ENCODE measurements at regions not wholly inside any gene's neighbourhood (a gene's known extent, or its start where the extent isn't known, plus 50 kb on each side); places are given as distances from the start of the nearest gene placed in this dataset.
A peak's percentile ranks its signal among the peaks of the same experiment; 100 is the strongest.

- Histone ChIP-seq H3K4me1 (ENCODE audit: control insufficient read depth, insufficient read depth, low read length) (no peaks in the 10 kb centered on the region), H3K4me3 (ENCODE audit: insufficient read depth, low read depth, low read length) (no peak overlapping the region), H3K27ac (ENCODE audit: insufficient read depth, low read depth, low read length, poor library complexity, severe bottlenecking) (no peak overlapping the region), H3K27me3 (ENCODE audit: control insufficient read depth, insufficient read depth, low read length, poor library complexity, severe bottlenecking) (no peaks in the 10 kb centered on the region), H3K9me3 (ENCODE audit: control insufficient read depth, low read length) (no peaks in the 10 kb centered on the region), H3K36me3 (ENCODE audit: control insufficient read depth, insufficient read depth, low read length) (no peaks in the 10 kb centered on the region)
- WGBS, 2 experiments = 93 to 96% methylated on average over 2 of the region's 2 CpGs
Measured at GRCh38 chr9:111113712-111114111, 75.4 kb upstream of the LPAR1 start.

GRCh38 chr9:111110805-111111204 lies 72.5 kb upstream of the LPAR1 start:
- Histone ChIP-seq H3K27ac (ENCODE audit: insufficient read depth, low read depth, low read length, poor library complexity, severe bottlenecking) (no peak overlapping the region), H3K9me3 (ENCODE audit: control insufficient read depth, low read length) (no peaks in the 10 kb centered on the region), H3K4me1 (ENCODE audit: control insufficient read depth, insufficient read depth, low read length) (no peaks in the 10 kb centered on the region), H3K27me3 (ENCODE audit: control insufficient read depth, insufficient read depth, low read length, poor library complexity, severe bottlenecking) (no peaks in the 10 kb centered on the region), H3K4me3 (ENCODE audit: insufficient read depth, low read depth, low read length) (no peak overlapping the region), H3K36me3 (ENCODE audit: control insufficient read depth, insufficient read depth, low read length) (no peaks in the 10 kb centered on the region)
- 93 to 99% methylated on average over 3 of the region's 3 CpGs for WGBS, 2 experiments

DNA sequence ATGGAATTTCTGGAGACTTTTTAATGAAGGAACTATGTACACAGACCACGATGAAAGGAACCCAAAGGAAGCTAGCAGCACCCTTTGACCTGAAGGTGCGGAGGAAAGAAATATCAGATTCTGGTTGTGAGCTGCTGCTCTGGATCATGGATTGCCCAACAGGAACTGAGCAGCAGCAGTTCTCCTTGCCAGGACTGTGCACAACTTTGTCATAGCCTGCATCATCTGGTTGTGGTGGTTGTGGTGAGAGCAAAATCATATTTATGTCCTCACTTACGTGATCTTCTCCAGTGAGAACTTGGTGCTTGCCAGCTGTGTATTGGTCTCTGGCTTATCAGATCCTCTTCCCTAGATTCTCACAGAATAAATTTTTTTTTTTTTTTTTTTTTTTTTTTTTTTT lies 70.7 kb upstream of the LPAR1 start:
- Histone ChIP-seq H3K9me3 (ENCODE audit: control insufficient read depth, low read length) (no peaks in the 10 kb centered on the region), H3K4me1 (ENCODE audit: control insufficient read depth, insufficient read depth, low read length) (no peaks in the 10 kb centered on the region), H3K36me3 (ENCODE audit: control insufficient read depth, insufficient read depth, low read length) (no peaks in the 10 kb centered on the region), H3K4me3 (ENCODE audit: insufficient read depth, low read depth, low read length) (no peak overlapping the region), H3K27ac (ENCODE audit: insufficient read depth, low read depth, low read length, poor library complexity, severe bottlenecking) (no peak overlapping the region), H3K27me3 (ENCODE audit: control insufficient read depth, insufficient read depth, low read length, poor library complexity, severe bottlenecking) (no peaks in the 10 kb centered on the region)
- WGBS, 2 experiments = 94 to 99% methylated on average over 3 of the region's 3 CpGs

DNA sequence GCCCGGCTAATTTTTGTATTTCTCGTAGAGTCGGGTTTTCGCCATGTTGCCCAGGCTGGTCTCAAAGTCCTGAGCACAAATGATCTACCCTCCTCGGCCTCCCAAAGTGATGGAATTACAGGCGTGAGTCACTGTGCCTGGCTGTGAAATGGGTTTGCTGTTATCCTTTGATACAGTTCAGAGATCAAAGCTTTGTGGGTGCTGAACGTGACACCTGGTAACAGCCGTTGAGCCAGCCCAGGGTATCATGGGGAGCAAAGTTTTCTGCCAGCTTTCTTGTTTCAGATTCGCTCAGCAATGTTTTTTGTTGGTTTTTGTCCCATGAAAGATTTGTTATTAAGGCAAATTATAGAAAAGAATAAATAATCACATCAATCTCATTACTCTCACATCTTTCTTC lies 68.9 kb upstream of the LPAR1 start:
- Histone ChIP-seq H3K27me3 (ENCODE audit: control insufficient read depth, insufficient read depth, low read length, poor library complexity, severe bottlenecking) (no peaks in the 10 kb centered on the region), H3K4me3 (ENCODE audit: insufficient read depth, low read depth, low read length) (no peak overlapping the region), H3K27ac (ENCODE audit: insufficient read depth, low read depth, low read length, poor library complexity, severe bottlenecking) (no peak overlapping the region), H3K9me3 (ENCODE audit: control insufficient read depth, low read length) (no peaks in the 10 kb centered on the region), H3K36me3 (ENCODE audit: control insufficient read depth, insufficient read depth, low read length) (no peaks in the 10 kb centered on the region), H3K4me1 (ENCODE audit: control insufficient read depth, insufficient read depth, low read length) (no peaks in the 10 kb centered on the region)
- WGBS, 2 experiments = 94% methylated on average over 9 of the region's 9 CpGs

GRCh38 chr9:111106202-111106601 lies 67.9 kb upstream of the LPAR1 start:
- no peak overlapping the region for H3K4me3 ChIP-seq (ENCODE audit: insufficient read depth, low read depth, low read length)
- 53 to 54% methylated on average over 6 of the region's 6 CpGs for WGBS, 2 experiments
- no peaks in the 10 kb centered on the region for H3K36me3 ChIP-seq (ENCODE audit: control insufficient read depth, insufficient read depth, low read length)
- H3K27ac ChIP-seq (ENCODE audit: insufficient read depth, low read depth, low read length, poor library complexity, severe bottlenecking) = no peak overlapping the region
- no peaks in the 10 kb centered on the region for H3K27me3 ChIP-seq (ENCODE audit: control insufficient read depth, insufficient read depth, low read length, poor library complexity, severe bottlenecking)
- H3K9me3 ChIP-seq (ENCODE audit: control insufficient read depth, low read length) = no peaks in the 10 kb centered on the region
- H3K4me1 ChIP-seq (ENCODE audit: control insufficient read depth, insufficient read depth, low read length) = peaks cover 3% of the 10 kb centered on the region

DNA sequence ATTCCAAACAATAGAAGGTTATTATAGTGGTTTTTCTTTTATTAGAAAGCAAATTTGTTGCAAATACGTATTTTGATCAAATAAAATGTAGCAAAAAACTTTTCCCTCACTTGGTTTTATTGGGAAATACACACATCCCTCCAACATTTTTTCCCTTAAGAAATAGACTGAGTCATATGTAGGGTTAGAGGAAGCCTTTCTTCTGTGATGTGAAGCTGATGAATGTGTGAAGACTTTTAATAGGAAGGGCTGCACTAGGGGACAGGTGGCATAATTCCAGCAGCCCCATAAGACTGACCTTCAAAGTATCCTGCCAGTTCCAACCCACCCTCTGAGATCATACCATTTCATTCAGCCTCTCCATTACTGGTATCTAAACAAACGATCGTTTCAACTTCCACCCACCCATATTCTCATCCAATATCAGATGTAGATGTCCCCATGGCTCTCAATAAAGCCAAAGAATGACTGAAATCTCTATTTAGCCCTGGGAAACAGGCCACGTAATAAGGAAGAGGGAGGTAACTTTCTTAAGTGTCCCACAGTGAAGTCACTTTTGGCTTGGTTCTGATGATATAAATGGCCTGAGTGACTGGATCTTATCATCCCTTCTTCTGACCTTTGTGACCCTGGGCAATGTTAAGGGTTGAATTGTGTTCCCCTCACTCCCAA lies 64.7 kb upstream of the LPAR1 start:
- WGBS, 2 experiments = 80 to 94% methylated on average over 3 to 4 of the region's 4 CpGs
- peaks cover 19% of the 10 kb centered on the region for H3K4me1 ChIP-seq (ENCODE audit: control insufficient read depth, insufficient read depth, low read length)
- H3K36me3 ChIP-seq (ENCODE audit: control insufficient read depth, insufficient read depth, low read length) = no peaks in the 10 kb centered on the region
- no peak overlapping the region for H3K27ac ChIP-seq (ENCODE audit: insufficient read depth, low read depth, low read length, poor library complexity, severe bottlenecking)
- H3K9me3 ChIP-seq (ENCODE audit: control insufficient read depth, low read length) = no peaks in the 10 kb centered on the region
- no peaks in the 10 kb centered on the region for H3K27me3 ChIP-seq (ENCODE audit: control insufficient read depth, insufficient read depth, low read length, poor library complexity, severe bottlenecking)
- H3K4me3 ChIP-seq (ENCODE audit: insufficient read depth, low read depth, low read length) = no peak overlapping the region

- Histone ChIP-seq H3K9me3 (ENCODE audit: control insufficient read depth, low read length) (no peaks in the 10 kb centered on the region), H3K27ac (ENCODE audit: insufficient read depth, low read depth, low read length, poor library complexity, severe bottlenecking) (peak overlapping the region; percentile 65), H3K27me3 (ENCODE audit: control insufficient read depth, insufficient read depth, low read length, poor library complexity, severe bottlenecking) (no peaks in the 10 kb centered on the region), H3K36me3 (ENCODE audit: control insufficient read depth, insufficient read depth, low read length) (no peaks in the 10 kb centered on the region), H3K4me3 (ENCODE audit: insufficient read depth, low read depth, low read length) (no peak overlapping the region), H3K4me1 (ENCODE audit: control insufficient read depth, insufficient read depth, low read length) (peaks cover 32% of the 10 kb centered on the region)
- WGBS, 2 experiments = 35 to 45% methylated on average over 9 of the region's 9 CpGs
Measured at GRCh38 chr9:111099199-111100008, 61.1 kb upstream of the LPAR1 start.

DNA sequence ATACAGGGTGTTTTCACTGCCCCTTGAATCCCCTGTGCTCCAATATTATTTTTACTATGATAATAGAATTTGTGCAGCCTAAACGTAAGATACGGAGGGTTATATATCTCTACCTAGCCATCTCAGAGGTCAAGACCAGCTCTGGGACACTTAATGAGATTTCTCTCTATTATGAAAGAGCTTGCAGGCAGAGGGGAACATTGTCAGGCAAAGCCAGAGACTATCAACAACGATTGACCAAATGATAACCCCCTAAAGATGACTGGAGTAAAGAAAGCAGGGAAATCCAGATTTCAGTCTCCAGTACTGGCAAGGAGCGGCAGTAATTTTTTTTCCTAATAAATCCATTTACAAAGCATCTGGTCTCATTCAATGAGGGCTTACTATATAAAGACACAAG lies 59.8 kb upstream of the LPAR1 start:
- Histone ChIP-seq H3K27ac (ENCODE audit: insufficient read depth, low read depth, low read length, poor library complexity, severe bottlenecking) (no peak overlapping the region), H3K27me3 (ENCODE audit: control insufficient read depth, insufficient read depth, low read length, poor library complexity, severe bottlenecking) (no peaks in the 10 kb centered on the region), H3K36me3 (ENCODE audit: control insufficient read depth, insufficient read depth, low read length) (no peaks in the 10 kb centered on the region), H3K4me1 (ENCODE audit: control insufficient read depth, insufficient read depth, low read length) (peaks cover 32% of the 10 kb centered on the region), H3K4me3 (ENCODE audit: insufficient read depth, low read depth, low read length) (no peak overlapping the region), H3K9me3 (ENCODE audit: control insufficient read depth, low read length) (no peaks in the 10 kb centered on the region)
- WGBS, 2 experiments = 94 to 95% methylated on average over 4 of the region's 4 CpGs

GRCh38 chr9:111096051-111096450 lies 57.8 kb upstream of the LPAR1 start:
- Histone ChIP-seq H3K4me1 (ENCODE audit: control insufficient read depth, insufficient read depth, low read length) (peaks cover 27% of the 10 kb centered on the region), H3K9me3 (ENCODE audit: control insufficient read depth, low read length) (no peaks in the 10 kb centered on the region), H3K4me3 (ENCODE audit: insufficient read depth, low read depth, low read length) (no peak overlapping the region), H3K36me3 (ENCODE audit: control insufficient read depth, insufficient read depth, low read length) (no peaks in the 10 kb centered on the region), H3K27me3 (ENCODE audit: control insufficient read depth, insufficient read depth, low read length, poor library complexity, severe bottlenecking) (no peaks in the 10 kb centered on the region), H3K27ac (ENCODE audit: insufficient read depth, low read depth, low read length, poor library complexity, severe bottlenecking) (no peak overlapping the region)
- WGBS, 2 experiments = 35 to 51% methylated on average over 3 of the region's 3 CpGs

- Histone ChIP-seq H3K36me3 (ENCODE audit: control insufficient read depth, insufficient read depth, low read length) (no peaks in the 10 kb centered on the region), H3K27me3 (ENCODE audit: control insufficient read depth, insufficient read depth, low read length, poor library complexity, severe bottlenecking) (no peaks in the 10 kb centered on the region), H3K4me1 (ENCODE audit: control insufficient read depth, insufficient read depth, low read length) (peaks cover 26% of the 10 kb centered on the region), H3K27ac (ENCODE audit: insufficient read depth, low read depth, low read length, poor library complexity, severe bottlenecking) (no peak overlapping the region), H3K9me3 (ENCODE audit: control insufficient read depth, low read length) (no peaks in the 10 kb centered on the region), H3K4me3 (ENCODE audit: insufficient read depth, low read depth, low read length) (no peak overlapping the region)
- WGBS, 2 experiments = 80 to 85% methylated on average over 4 of the region's 4 CpGs
Measured at GRCh38 chr9:111095441-111095840, 57.2 kb upstream of the LPAR1 start.

All from ectodermal cell (in vitro differentiated cells).